SK-N-MC (cell line): ENCODE measurements at regions not wholly inside any gene's neighbourhood (a gene's known extent, or its start where the extent isn't known, plus 50 kb on each side); places are given as distances from the start of the nearest gene placed in this dataset.

Experiments used
- DNase-seq: peaks from one replicate; pipeline ENCODE4 v3.0.0-alpha.2; 2011; ENCODE audit warnings: low read depth, low spot score
- H3K27ac ChIP-seq: fragments of 200-600 bp; sonication (generic); 2 replicates; pipeline ENCODE4 v1.5.1; 2016; ENCODE audit warnings: mixed run types
- H3K36me3 ChIP-seq: fragments of 200-600 bp; sonication (generic); 2 replicates; pipeline ENCODE4 v1.6.1; 2017; ENCODE audit warnings: antibody characterized with exemption, low read length, mixed read lengths; ENCODE audit not compliant: insufficient read depth
- H3K4me3 ChIP-seq: fragments of 200-600 bp; sonication (generic); 2 replicates; pipeline ENCODE4 v1.5.1; 2016
- H3K9ac ChIP-seq: fragments of 200-600 bp; sonication (generic); 2 replicates; pipeline ENCODE4 v1.8.0; 2017; ENCODE audit warnings: mixed run types, mixed read lengths; ENCODE audit not compliant: insufficient read length
- H3K9me3 ChIP-seq: fragments of 200-600 bp; sonication (generic); 2 replicates; pipeline ENCODE4 v1.6.1; 2017; ENCODE audit warnings: low read depth, mild to moderate bottlenecking, antibody characterized with exemption, low read length, moderate library complexity, mixed read lengths
- EZH2 ChIP-seq: fragments of 200-600 bp; sonication (generic); IDR thresholded peaks from one replicate; pipeline ENCODE4 v1.6.1; 2017; ENCODE audit warnings: antibody characterized with exemption
- FOXP2 ChIP-seq: optimal IDR thresholded peaks from 2 replicates; pipeline ENCODE3; 2011; ENCODE audit warnings: mild to moderate bottlenecking, moderate library complexity; ENCODE audit not compliant: insufficient read depth; ENCODE audit errors: extremely low read length, control extremely low read depth
- POLR2AphosphoS5 ChIP-seq: IDR thresholded peaks from 2 replicates; pipeline ENCODE4 v1.6.1; 2012; ENCODE audit warnings: mild to moderate bottlenecking, low read depth, low read length, borderline replicate concordance

DNA sequence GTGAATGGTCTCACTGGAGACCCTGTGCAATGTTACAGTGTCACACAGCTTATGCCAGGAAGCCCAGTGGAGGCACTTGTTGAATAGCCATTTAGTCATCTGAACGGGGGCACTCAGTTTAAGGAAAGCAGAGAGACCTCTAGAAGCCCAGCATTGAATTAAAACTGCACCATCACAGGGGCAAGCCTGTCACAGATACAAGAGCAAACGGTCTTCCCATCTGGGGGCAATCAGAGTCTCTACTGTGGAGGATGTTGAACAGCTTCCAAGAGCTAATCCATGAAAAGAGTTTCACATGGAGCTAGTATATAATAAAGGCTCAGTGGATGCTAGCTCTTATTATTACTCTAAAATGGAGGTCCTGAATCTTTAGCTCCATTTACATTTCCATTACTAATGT lies 553.7 kb upstream of the ARRDC4 start:
- no peak overlapping the region for H3K27ac ChIP-seq
- no peak overlapping the region for H3K9ac ChIP-seq
- DNase-seq = no peak
- no peaks in the 10 kb centered on the region for H3K36me3 ChIP-seq
- H3K9me3 ChIP-seq = no peaks in the 10 kb centered on the region
- TF ChIP-seq POLR2AphosphoS5 (no peak), EZH2 (no peak), FOXP2 (no peak)
- H3K4me3 ChIP-seq = no peak overlapping the region

DNA sequence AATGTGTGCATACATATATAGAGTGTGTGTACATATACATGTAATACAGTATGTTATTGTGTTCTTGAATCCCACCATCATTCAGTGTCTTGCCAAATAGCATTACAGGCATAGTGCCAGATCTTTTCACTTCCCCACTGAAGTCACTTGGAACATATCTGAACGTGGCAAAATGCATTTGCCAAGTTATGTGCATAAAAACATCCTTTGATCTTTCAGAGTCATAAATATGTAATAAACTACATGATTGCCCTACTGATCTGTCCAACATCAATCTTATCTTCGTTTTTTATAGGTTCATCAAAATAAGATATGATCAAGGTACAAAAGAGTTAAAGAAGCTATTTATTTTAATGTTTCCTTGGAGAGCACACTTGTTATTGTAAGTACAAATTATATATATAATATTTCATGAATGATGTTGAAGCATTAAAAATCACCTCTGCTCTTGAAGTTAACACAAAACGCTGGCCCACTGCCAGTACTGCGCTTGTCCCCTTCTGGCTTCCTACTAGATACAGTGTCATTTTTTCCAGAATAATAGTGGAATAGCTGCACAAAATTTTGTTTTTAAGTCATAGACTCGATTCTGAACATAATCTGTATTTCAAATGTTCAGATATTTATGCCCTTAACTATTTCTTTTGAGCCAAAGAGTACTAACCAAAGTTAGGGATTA lies 549.5 kb upstream of the ARRDC4 start:
- no peak overlapping the region for H3K4me3 ChIP-seq
- no peak overlapping the region for H3K9ac ChIP-seq
- no peak for DNase-seq
- H3K27ac ChIP-seq = no peak overlapping the region
- TF ChIP-seq POLR2AphosphoS5 (no peak), FOXP2 (no peak), EZH2 (no peak)
- H3K36me3 ChIP-seq = no peaks in the 10 kb centered on the region
- H3K9me3 ChIP-seq = no peaks in the 10 kb centered on the region

DNA sequence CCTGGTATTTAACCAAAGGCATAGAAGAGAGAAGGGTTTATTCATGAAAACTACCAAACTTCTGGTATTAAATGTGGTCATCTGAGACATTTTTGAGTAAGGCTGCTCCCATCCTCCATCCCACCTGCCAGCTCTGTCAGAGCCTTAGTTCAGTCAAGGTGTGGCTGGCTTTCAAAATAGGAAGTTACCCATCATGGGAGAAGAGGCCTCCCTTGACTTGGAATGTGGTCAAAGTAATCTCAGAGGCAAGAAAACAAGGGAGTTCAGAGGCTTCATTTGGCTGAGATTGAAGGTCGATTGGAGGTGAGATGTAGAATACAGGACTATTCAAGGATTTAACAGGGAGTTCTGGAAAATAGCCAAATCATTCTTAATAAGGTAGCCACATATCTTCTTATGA lies 540.4 kb upstream of the ARRDC4 start:
- H3K36me3 ChIP-seq = no peaks in the 10 kb centered on the region
- no peak overlapping the region for H3K27ac ChIP-seq
- no peak for TF ChIP-seq EZH2
- no peak for TF ChIP-seq POLR2AphosphoS5
- TF ChIP-seq FOXP2 = no peak
- no peak overlapping the region for H3K4me3 ChIP-seq
- DNase-seq = no peak
- no peaks in the 10 kb centered on the region for H3K9me3 ChIP-seq
- no peak overlapping the region for H3K9ac ChIP-seq

DNA sequence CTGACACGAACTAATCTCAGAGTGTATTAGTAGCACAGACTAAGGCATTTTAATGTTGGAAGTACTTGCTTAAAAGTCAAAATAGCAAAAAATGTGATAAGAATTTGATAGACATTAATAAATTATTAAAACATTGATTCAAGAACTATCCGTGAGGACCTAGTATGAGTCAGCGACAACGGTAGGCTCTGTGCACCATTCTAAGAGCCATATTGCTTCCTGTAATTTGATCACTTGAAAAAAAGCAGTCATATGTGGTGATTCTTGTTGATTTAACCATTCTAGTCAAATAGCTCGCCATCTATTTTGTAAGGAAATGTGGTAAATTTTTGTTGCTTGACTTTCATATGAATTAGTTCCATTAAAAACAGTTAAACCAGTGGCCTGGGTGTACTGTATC lies 534.9 kb upstream of the ARRDC4 start:
- H3K9me3 ChIP-seq = no peaks in the 10 kb centered on the region
- DNase-seq = no peak
- no peak for TF ChIP-seq EZH2
- TF ChIP-seq POLR2AphosphoS5 = no peak
- TF ChIP-seq FOXP2 = no peak
- no peaks in the 10 kb centered on the region for H3K36me3 ChIP-seq
- no peak overlapping the region for H3K4me3 ChIP-seq
- no peak overlapping the region for H3K9ac ChIP-seq
- no peak overlapping the region for H3K27ac ChIP-seq

DNA sequence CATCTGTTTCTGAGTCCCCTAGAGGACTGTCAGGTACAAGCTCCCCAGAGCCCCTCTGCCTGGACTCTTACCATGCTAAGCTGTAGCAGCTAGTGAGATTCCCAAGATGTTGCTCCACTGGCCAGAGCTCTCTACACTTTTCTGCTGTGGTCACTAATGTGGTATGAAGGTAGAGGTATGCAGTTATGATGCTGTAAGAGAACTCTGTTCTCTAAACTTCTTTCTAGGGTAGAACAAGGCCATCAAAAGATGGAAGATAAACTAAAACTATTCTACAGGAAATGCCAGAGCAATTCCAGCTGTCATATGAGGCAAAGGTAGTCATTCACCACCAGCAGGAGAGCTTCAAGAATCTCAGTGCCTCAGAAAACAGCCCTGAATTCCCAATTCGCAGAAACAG lies 517.4 kb upstream of the ARRDC4 start:
- no peak overlapping the region for H3K4me3 ChIP-seq
- no peak overlapping the region for H3K9ac ChIP-seq
- DNase-seq = no peak
- H3K27ac ChIP-seq = no peak overlapping the region
- TF ChIP-seq POLR2AphosphoS5 (no peak), EZH2 (no peak), FOXP2 (no peak)
- no peaks in the 10 kb centered on the region for H3K9me3 ChIP-seq
- no peaks in the 10 kb centered on the region for H3K36me3 ChIP-seq

DNA sequence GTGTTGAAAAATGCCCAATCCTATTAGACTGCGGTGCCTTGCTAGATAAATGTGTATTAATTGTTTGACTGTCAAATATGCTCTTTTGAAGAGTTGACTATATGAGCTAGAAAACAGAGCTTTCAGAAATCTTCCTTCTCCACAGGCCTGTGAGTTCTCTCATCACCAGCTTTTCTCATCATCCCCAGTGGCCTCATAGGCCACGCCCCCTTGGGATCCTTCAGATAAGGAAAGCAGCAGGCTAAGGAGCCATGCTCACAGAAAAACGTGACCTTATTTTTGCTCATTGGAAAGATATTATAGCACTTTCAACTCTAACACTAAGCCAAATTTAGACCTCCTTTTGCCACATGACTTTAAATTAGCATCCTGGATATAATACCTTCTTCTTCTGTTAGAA lies 514.4 kb upstream of the ARRDC4 start:
- Histone ChIP-seq H3K36me3 (no peaks in the 10 kb centered on the region), H3K9ac (no peak overlapping the region), H3K4me3 (no peak overlapping the region), H3K27ac (no peak overlapping the region), H3K9me3 (no peaks in the 10 kb centered on the region)
- no peak for DNase-seq
- TF ChIP-seq FOXP2 (no peak), POLR2AphosphoS5 (no peak), EZH2 (no peak)

DNA sequence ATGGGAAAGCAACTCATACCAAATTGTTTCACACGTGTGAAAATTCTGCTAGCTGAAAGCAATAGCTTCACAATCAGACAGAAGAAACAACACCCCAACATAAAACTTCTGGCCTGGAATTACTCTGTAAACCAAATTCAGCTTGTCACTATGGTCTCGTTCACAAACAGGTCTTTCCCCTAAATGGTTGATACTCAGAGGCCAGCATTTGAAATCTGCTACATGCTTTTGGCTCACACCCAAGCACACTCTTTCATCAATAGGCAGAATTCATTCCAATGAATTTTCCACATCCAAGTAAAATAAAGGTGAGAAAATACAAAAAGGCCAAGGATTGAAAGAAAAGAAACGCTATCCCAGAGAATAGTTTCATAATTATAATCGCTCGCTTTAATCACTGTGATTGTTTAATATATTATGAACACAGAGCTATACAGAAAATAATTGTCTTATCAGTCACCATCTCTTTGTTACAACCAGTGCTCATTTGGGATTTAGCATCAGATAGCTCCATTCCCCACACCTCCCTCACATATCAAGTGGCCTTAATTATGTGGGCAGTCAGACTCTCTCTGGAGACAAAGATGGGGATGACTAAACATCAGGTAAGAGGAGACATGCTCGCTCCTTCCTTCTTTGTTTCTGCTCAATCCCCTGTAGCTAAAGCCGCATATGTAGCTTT lies 503.8 kb upstream of the ARRDC4 start:
- TF ChIP-seq EZH2 = no peak
- TF ChIP-seq FOXP2 = no peak
- TF ChIP-seq POLR2AphosphoS5 = no peak
- Histone ChIP-seq H3K27ac (no peak overlapping the region), H3K9ac (no peak overlapping the region), H3K9me3 (no peaks in the 10 kb centered on the region), H3K36me3 (no peaks in the 10 kb centered on the region), H3K4me3 (no peak overlapping the region)
- DNase-seq = no peak

DNA sequence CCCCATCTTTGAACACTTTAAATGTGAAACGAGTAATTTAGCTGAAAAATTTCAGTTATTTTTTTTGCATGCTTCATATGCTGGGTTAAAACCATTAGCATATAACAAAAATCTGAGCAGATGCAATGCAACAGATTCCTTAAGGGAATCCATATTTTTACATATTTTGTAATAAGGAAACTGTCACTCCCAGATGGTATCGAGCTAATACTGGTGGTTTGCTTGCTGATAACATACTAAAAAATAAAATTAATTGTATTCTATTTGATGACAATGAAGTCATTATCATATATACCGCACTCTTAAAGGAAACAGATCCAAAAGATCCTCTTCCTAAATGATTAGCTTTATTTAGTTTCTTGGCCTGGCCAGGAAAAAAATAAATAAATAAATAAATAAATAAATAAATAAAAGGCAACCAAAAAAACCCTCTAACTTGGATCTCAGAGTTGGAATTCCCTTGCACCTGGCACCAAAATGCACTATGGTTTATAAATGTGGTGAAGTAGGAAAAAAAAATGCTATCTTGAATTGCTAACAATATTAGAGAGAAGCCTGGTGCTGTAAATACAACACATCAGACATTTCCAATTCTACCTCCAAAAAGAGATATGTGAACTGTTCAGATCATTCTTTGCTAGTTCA lies 503.2 kb upstream of the ARRDC4 start:
- no peak for DNase-seq
- H3K9ac ChIP-seq = no peak overlapping the region
- H3K9me3 ChIP-seq = no peaks in the 10 kb centered on the region
- H3K36me3 ChIP-seq = no peaks in the 10 kb centered on the region
- no peak overlapping the region for H3K27ac ChIP-seq
- H3K4me3 ChIP-seq = no peak overlapping the region
- TF ChIP-seq POLR2AphosphoS5 = no peak
- TF ChIP-seq EZH2 = no peak
- TF ChIP-seq FOXP2 = no peak

DNA sequence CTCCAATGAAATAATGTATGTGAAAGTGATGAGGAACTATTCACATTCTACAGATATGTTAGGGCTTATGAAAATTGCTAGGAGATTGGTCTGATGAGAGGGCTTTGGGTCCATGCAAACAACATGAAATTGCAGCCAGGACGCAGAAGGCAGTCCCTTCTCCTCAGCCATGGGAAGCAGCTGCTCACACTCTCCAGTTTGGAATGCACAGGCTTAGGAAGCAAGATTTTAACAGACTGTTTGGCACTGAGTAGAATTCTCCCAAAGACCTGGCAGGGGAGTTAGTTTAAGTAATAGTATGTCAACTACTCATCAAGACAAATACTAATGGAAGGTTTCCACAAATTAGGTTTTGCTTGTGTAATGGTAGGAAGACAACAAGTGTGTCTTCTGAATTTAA lies 500.7 kb upstream of the ARRDC4 start:
- no peaks in the 10 kb centered on the region for H3K9me3 ChIP-seq
- no peak overlapping the region for H3K9ac ChIP-seq
- no peak overlapping the region for H3K4me3 ChIP-seq
- no peaks in the 10 kb centered on the region for H3K36me3 ChIP-seq
- no peak for DNase-seq
- H3K27ac ChIP-seq = no peak overlapping the region
- TF ChIP-seq POLR2AphosphoS5 (no peak), FOXP2 (no peak), EZH2 (no peak)
